ENCODE measurements at regions not wholly inside any gene's neighbourhood (a gene's known extent, or its start where the extent isn't known, plus 50 kb on each side); places are given as distances from the start of the nearest gene placed in this dataset.

DNA sequence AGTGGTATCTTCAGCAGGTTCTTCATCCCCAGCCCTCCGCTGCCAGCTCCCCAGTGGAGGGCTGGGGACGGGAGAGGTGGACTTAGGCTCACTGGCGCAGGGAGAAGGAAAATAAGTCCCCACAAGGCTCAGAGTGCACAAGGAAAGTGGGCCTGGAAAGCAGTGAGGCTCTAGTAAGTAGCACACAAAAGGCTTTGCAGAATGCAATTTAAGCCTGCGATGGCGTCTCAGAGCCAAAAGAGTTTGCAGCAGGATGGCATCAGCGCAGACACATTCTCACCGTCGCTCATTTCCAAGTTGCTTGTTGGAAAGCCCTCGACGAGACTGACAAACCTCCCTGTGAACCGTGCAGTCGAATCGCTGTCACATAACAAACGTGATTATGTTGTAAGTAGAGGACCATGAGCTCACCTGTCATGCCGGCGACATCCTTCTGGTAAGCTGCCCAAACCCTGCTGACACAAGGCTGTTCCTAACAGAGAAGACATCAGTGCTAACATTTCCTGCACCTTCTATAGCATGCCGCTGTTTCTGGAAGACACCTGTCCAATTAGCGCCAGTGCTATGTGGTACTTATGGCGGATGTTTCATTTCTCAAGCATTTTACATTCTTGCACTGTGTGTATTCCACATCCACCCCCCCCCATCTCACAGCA lies 98.3 kb upstream of the NPVF start:
- TF ChIP-seq, protein P1, sequence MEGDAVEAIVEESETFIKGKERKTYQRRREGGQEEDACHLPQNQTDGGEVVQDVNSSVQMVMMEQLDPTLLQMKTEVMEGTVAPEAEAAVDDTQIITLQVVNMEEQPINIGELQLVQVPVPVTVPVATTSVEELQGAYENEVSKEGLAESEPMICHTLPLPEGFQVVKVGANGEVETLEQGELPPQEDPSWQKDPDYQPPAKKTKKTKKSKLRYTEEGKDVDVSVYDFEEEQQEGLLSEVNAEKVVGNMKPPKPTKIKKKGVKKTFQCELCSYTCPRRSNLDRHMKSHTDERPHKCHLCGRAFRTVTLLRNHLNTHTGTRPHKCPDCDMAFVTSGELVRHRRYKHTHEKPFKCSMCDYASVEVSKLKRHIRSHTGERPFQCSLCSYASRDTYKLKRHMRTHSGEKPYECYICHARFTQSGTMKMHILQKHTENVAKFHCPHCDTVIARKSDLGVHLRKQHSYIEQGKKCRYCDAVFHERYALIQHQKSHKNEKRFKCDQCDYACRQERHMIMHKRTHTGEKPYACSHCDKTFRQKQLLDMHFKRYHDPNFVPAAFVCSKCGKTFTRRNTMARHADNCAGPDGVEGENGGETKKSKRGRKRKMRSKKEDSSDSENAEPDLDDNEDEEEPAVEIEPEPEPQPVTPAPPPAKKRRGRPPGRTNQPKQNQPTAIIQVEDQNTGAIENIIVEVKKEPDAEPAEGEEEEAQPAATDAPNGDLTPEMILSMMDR (IDR thresholded peaks at IDR 0.05): no peak
- no peak for TF ChIP-seq POLR2A (IDR thresholded peaks at IDR 0.05)

Measured in testis (tissue), 2 donors.